ENCODE measurements at regions not wholly inside any gene's neighbourhood (a gene's known extent, or its start where the extent isn't known, plus 50 kb on each side); places are given as distances from the start of the nearest gene placed in this dataset.

GRCh38 chr22:19615867-19616581 lies 91.8 kb upstream of the CLDN5 start (continued):
- TF ChIP-seq ZNF398 (CRISPR knock-in tag; IDR thresholded peaks at IDR 0.05): no peak
- no peak for TF ChIP-seq IRF2 (CRISPR knock-in tag; IDR thresholded peaks at IDR 0.05)
- TF ChIP-seq U2AF2 (optimal IDR thresholded peaks at IDR 0.05; ENCODE audit: low read depth, low read length): no peak
- no peak for TF ChIP-seq ZBTB11 (CRISPR knock-in tag; IDR thresholded peaks at IDR 0.05)
- TF ChIP-seq WHSC1 (IDR thresholded peaks at IDR 0.05; ENCODE audit: low read length): no peak
- no peak for TF ChIP-seq NCOA2 (IDR thresholded peaks at IDR 0.05; ENCODE audit: partially characterized antibody in 2 of 2)
- no peak for TF ChIP-seq EGR1 (conservative IDR thresholded peaks at IDR 0.05)
- no peak for TF ChIP-seq PRPF4 (IDR thresholded peaks at IDR 0.05; ENCODE audit: insufficient read depth, low read depth, low read length, poor library complexity, severe bottlenecking)
- TF ChIP-seq ZNF124 (CRISPR knock-in tag; IDR thresholded peaks at IDR 0.05): no peak
- no peak for TF ChIP-seq STAG1 (CRISPR knock-in tag; IDR thresholded peaks at IDR 0.05; ENCODE audit: borderline replicate concordance)
- TF ChIP-seq LARP7 (IDR thresholded peaks at IDR 0.05): peak; percentile 31; the same call in 1 of the 2 replicates
- TF ChIP-seq ZEB2 (IDR thresholded peaks at IDR 0.05): no peak
- no peak for TF ChIP-seq NR2F6 (CRISPR knock-in tag; IDR thresholded peaks at IDR 0.05)
- TF ChIP-seq NEUROD1 (IDR thresholded peaks at IDR 0.05; ENCODE audit: borderline replicate concordance, low read depth, low read length, partially characterized antibody): no peak
- 0 out of 2 replicates have a peak, but pooled peaks have one; percentile 23 for TF ChIP-seq ZNF740 (CRISPR knock-in tag; IDR thresholded peaks at IDR 0.05)
- no peak for TF ChIP-seq ZNF740 (tag; IDR thresholded peaks at IDR 0.05)
- TF ChIP-seq CBX8 (IDR thresholded peaks at IDR 0.05; ENCODE audit: borderline replicate concordance, extremely low read depth, low read depth, low read length, poor library complexity, severe bottlenecking): no peak
- TF ChIP-seq ZFP36 (IDR thresholded peaks at IDR 0.05; ENCODE audit: low read depth, low read length, partially characterized antibody): peak; percentile 22
- no peak for TF ChIP-seq RBM15 (IDR thresholded peaks at IDR 0.05; ENCODE audit: insufficient read depth, low read length)
- no peak for TF ChIP-seq HCFC1 (IDR thresholded peaks at IDR 0.05; ENCODE audit: low read depth, low read length)
- no peak for TF ChIP-seq ZBTB7A (IDR thresholded peaks at IDR 0.05; ENCODE audit: borderline replicate concordance, control insufficient read depth, low read depth, low read length)
- TF ChIP-seq HMG20B (CRISPR knock-in tag; IDR thresholded peaks at IDR 0.05): no peak
- TF ChIP-seq XRCC3 (IDR thresholded peaks at IDR 0.05): no peak
